GM18867 (cell line): ENCODE measurements at regions not wholly inside any gene's neighbourhood (a gene's known extent, or its start where the extent isn't known, plus 50 kb on each side); places are given as distances from the start of the nearest gene placed in this dataset.

Source experiments
- ATAC-seq: cut with Tn5 transposase; IDR thresholded peaks from one replicate; pipeline ENCODE4 v1.9.1; 2021; ENCODE audit warnings: mild to moderate bottlenecking, moderate library complexity; ENCODE audit not compliant: unreplicated experiment

DNA sequence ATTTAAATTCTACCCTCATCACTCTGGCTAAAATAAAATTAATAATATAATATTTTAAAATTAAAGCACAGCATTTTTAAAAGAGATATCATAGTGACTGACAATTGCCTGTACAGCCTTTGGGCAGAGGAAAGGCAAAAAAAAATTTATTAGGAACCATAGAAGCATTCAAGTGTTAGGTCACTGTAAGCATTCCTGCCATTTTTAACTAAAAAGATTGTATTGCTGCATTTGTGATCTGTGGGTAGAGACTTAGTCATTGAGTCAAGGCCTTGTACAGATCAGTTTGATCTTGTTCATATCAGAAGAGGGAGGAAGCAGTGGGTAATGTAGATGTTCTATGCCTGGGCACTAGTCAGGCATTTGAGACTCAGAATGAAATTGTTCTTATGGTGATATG, 109.9 kb downstream of the LYPLAL1 start:
- ATAC-seq: no peak

DNA sequence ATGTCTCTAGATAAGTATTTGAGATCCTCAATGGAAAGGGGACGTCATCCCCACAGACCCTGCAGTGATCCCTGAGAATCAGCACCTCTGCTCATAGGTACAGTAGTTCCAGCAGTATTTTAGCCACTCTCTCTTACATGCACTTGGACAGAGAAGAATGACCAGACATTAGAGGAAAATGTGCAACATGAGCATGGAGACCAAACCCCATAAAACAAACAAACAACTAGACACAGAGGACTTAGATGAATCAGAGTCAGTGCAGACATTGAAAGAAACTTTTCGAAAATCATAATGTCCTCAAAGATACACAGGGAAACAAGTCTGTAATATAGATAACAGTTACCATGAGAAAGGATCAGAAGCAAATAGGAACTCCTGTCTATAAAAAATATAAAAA, 108.2 kb downstream of the LYPLAL1 start:
- no peak for ATAC-seq

DNA sequence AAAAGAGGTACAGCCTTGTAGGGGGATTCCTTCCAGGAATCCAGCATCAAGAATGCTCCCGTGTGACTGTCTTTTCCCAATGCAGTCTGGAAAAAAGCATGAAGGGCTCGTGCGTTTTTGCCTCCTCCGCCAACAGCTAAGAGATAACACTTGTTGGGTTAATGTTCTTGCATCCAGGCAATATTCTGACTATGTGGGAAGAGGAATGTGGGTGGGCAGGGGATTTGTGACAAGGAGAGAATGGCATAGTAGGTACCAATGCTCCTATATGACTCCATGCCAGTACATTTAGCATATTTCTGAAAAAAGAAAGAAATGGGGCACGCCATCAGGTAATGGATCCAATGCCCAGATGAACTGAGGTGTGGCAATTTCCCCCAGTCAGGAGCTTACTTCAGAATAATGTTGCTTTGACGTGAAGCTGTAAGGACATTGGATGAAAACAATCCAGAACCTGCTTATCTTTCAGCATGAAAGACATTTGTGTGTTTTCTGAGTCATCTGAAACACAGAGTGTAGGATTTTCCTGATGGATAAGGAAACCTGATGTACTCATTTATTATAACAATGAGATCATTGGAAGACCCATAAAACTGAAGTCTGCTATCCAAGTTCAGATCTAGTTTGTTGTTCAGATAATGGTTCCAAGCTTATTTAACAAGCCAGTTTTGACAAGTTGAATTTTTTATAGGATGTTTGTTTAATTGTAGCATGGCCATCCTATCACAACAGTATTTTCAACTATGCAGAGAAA, 105.5 kb downstream of the LYPLAL1 start:
- no peak for ATAC-seq

DNA sequence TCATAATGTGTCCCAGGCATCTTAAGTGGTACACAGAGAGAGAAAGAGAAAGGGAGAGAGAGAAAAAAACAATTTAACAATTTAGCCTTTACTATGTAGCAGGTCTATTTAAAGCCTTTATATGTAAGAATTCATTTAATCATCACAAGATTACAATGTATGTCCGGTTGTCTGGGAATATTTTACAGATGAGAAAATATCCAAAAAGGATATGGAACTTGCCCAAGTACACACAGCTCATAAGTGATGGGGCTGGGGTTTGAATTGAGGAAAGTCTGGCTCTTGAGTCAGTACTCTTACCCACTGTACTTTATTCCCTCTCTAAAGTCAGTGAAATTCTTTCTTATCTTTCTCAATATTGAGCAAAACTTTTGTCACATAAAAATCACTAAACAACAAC, 104.6 kb downstream of the LYPLAL1 start:
- ATAC-seq: no peak

DNA sequence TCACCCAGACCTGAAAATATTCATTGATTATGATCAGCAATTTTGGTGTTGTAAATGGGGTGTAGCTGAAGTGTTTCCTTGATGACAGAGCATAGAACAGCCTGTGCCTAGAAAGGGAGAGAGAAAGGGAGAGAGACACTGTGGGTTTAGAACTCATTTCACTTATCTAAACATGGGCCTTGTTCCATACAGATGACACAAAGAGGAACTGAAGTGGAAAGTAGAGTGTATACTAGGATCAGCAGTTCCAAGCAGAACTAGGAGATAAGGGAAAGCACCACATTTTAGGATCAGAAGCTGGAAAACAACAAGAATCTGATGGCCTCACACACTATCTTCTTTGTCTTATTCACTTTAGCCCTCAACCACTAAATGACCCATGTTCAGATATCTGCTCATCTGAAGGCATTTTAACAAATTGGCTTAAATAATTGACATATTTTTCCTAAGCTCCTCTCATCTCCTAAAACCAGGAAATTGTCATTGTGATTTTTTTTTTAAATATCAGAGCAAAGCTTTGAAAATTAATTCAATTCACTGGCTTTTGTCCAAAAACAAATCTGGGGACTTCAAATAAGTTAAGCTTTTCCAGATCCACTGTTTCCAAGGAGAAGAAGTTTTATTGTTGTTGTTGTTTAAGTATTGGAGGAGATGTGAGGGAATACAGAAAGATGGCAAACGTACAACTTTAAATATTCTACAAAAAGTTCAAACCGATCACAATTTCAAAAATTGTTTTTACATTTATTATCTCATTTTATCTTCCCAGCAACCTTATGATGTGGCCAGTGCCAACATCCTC, 103.8 kb downstream of the LYPLAL1 start:
- ATAC-seq: no peak

DNA sequence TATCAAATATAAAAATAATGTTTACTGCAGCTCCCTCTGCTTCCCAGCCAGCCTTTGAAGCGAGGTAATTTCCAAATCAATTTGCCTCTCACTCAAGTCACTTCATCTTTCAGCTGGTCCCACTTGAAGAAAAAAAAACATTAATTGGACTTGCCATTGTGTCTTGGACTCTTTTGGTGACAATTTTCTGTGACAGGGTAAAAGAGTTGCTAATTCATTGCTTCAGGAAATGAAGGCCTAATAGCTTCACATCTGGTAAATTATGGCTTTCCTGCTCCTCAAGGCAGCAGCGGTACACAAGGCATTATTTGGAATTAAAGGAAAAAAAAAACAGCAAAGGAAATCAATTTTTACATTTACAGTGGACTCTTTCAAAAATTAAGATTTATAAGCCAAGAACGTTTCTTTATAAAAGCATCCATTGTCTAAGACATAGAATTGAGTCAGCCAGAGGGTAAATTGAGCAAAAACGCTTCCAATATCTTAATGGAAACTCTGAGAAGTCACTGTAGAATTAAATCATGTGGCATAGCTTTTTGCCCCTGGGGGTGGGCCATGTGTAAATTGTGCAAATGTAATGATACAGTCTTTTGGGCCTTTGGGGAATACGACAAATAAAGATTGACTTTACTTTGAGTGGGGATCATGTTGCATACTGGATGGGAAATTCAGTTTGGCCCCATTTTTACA, 102.5 kb downstream of the LYPLAL1 start:
- ATAC-seq: no peak

DNA sequence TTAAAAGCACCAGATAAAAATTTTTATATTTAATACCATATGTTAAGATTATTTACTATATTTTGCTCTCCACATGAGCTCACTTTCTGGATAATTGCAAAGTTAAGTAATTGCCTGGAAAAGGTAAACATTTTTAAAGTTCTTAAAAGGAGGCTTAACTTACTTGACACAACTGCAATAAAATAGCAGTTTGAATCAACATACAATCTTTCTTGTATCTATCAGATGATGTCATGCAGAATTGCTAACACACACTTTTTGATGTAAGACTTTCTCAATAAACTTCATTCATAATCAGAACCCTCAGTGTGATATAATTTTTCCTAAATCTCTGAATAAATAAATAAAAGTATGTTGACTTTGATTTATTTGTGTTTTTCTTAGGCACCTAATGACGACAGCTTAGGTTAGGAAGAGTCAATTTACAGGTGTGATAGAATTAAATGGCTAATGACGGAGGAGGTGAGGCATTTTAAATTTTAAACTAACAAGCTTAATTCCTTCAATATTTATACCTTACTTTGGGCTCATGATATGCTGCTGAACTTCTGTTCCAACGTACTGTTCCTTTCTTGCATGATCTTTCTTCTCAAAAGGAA, 99.5 kb downstream of the LYPLAL1 start:
- ATAC-seq: no peak

DNA sequence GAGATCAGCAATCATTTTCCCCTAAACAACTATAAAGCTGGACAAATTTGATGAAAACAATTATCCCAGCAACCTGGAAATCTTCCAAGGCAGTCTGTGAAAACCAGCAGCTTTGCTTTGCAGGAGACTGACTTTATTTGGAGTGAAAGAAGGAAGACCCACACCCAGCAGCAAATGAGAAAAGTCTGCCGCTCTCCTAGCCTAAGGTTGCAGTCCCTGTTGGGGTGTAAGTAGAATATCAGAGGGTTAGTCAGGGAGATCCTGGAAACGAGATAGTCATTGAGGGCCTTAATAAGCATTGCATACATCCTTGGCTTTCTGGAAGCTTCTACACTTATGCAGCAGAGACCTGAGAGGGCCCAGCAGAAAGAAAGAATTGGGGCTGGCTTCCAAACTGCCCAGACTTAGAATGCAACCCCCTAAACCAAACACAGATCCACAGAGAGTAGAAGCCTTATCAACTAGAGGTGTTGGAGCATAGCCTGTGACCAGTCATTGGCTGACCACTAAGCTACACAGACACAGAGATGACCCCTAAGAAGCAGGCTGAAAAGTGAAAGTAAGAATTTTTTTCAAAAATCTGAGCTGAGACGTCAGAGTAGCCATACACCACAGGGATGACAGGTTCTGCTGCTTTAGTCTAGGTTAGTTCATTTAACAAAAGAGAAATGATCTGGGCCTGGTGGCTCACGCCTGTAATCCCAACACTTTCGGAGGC, 98.3 kb downstream of the LYPLAL1 start:
- ATAC-seq: peak; percentile 74

DNA sequence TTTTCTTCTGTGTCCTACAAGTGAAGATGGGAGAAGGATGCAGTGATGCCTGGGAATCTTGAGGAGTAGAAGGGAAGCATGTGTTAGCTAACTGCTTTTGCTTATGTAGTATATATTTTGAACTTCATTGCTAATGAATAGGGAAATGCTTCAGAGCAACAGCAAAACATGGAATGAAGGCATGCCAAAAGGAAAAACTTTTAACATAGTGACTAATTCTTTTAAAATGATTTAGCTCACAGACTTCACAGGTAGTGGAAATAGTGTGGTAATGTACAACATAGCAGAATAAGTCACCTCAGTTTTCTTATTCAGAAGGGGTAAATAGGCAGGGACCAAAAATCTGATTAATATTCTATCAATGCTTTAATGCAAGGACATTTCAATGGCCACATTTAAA, 95.5 kb downstream of the LYPLAL1 start:
- no peak for ATAC-seq

DNA sequence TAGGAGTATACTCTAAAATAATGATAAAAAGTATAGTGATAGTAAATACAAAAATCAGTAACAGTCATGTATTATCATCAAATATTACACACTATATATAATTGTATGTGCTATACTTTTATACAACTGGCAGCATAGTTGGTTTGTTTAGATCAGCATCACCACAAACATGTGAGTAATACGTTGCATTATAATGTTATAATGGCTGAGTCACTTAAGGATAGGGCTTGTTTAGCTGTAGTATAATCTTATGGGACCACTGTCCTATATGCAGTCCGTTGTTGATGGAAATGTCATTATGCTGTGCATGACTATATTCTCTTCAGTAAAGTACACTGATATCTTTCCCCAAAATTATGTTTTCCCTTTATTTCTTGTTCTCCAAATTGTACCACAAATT, 92.8 kb downstream of the LYPLAL1 start:
- no peak for ATAC-seq

DNA sequence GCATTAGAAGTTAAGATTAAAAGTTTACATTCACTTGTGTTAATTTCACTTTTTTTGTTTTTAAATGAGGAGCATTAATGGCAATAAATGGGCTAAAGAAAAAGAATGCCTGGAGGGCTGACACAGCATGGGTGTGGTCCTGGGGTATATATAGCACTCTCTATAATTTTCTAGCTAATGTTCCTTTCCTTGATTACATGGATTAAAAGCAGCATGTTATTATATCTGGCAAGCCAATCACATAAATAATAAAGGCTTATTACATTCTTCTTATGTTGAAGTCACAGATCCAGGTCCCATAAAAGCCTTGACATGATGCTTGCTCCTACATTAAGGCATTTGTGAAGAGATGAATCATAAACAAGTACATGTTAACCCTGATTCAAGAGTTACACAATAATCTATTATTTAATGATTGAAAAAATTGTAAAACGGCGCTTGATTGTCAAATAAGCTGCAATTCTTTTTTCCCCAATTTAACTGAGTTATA, 91.4 kb downstream of the LYPLAL1 start:
- no peak for ATAC-seq

DNA sequence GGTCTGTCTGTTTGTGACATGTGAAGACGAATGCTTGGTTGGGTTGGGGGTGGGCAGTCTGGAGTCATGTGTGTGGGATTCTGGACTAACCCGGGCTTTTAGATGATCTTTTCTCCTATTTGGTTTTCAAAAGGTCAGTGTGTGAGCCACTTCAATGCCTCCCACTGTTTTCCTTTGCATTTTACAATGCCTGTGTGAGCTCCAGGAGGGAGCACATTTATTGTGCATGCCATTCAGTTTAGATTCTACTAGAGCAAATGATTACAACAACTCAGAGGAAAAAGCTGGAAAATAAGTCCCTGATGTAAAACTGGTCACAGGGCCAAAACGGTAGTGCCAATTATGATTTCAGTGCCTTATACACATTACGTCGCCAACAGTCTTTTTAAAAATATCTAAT, 90.9 kb downstream of the LYPLAL1 start:
- ATAC-seq: no peak
